Activated CD8-positive, alpha-beta memory T cell treated with anti-CD3 and anti-CD28 coated beads, Interleukin-2, amount 50 U/mL, for 4 hours (primary cell): ENCODE measurements at regions not wholly inside any gene's neighbourhood (a gene's known extent, or its start where the extent isn't known, plus 50 kb on each side); places are given as distances from the start of the nearest gene placed in this dataset.

Source experiments
- DNase-seq: peaks from one replicate; pipeline ENCODE4 v3.0.0-alpha.2; 2020

DNA sequence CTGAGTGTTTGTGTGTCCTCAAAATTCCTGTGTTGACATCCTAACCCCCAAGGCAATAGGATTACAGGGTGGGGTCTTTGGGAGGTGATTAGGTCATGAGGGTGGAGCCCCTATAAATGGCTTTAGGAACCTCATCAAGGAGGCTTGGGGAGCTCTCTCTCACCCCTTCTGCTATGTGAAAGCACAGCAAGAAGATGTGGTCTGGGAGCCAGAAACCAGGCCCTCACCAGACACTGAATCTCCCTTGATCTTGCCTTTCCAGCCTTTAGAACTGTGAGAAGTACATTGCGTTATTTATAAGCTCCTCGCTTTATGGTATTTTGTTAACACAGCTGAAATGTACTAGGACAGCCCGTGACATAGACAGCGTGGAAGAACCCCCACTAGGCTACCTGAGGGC lies 712.0 kb upstream of the SGCG start:
- DNase-seq, result no peak

DNA sequence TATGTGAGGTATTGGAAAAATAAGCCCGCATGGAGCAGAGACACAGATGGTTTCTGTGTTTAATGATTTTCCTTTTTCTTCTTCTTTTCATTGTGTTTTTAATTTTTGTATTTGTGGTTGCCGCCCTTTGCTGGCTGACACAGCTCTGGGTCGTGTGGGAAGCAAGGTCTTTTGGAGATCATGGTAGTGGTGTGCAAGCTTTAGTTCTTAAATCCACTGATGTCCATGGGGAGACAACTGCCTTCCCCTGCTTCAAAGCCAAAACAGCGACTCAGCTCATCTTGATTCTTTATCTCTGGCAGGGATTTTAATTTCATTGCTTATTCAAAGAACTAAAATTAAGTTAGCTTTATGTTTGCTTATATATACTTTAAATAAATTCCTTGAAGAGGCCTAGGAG lies 711.3 kb upstream of the SGCG start:
- no peak for DNase-seq

- DNase-seq, result no peak
Measured at GRCh38 chr13:22470075-22470474, 710.7 kb upstream of the SGCG start.

GRCh38 chr13:22482496-22483000 lies 698.2 kb upstream of the SGCG start:
- no peak for DNase-seq

GRCh38 chr13:22483276-22483675 lies 697.5 kb upstream of the SGCG start:
- DNase-seq, result no peak

GRCh38 chr13:22486490-22486889 lies 694.3 kb upstream of the SGCG start:
- DNase-seq, result no peak

DNA sequence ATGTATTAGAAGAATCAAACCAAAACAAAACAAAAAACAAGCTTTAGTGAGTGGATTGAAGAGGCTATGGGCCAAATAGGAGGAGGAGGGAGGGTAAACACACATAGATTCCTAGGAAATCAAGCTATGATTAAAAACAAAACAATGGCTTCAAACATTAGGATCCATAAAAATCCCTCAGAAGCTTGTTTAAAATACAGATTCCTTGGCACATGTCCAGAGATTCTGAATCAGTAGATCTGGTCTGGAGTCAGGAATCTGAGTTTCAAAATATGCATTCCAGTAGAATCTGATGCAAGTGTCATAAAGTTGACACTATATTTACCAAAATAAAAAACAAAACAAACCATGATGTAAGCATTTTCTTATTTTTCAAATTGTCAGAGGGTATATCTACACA lies 692.8 kb upstream of the SGCG start:
- no peak for DNase-seq

GRCh38 chr13:22489771-22490170 lies 691.0 kb upstream of the SGCG start:
- DNase-seq, result no peak

GRCh38 chr13:22495819-22496218 lies 685.0 kb upstream of the SGCG start:
- no peak for DNase-seq

DNA sequence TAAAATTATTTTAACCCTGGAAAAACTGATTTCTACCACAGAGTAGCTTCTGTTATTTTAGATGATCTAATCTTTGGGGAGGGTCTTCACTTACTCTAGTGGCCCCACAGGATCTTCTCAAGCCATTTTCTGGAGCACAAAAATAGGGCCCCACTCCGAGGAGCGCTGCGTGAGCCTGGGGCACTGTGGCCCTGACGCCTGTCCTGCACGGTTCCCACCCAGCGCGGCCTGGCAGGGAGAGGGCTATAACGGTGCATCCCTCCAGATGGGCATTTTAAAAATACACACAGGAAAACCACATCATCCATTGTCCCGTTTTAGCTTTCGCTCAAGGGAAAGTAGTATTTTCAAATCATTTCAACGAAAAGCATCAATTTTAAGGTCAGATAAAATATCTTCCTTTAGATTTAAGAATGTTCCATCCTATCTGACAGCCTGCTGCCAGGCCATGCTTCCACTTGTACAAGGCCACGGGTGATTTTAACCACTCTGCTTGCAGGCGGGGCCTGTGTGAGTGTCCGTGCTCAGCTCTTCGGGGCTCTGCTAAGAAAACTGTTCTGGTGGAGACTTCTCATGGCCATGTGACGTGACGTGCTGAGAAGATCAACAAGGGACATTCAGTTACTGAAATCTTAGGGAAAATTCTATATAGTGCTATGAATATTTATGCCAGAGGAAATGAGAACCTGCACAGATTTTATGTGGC lies 683.8 kb upstream of the SGCG start:
- no peak for DNase-seq

DNA sequence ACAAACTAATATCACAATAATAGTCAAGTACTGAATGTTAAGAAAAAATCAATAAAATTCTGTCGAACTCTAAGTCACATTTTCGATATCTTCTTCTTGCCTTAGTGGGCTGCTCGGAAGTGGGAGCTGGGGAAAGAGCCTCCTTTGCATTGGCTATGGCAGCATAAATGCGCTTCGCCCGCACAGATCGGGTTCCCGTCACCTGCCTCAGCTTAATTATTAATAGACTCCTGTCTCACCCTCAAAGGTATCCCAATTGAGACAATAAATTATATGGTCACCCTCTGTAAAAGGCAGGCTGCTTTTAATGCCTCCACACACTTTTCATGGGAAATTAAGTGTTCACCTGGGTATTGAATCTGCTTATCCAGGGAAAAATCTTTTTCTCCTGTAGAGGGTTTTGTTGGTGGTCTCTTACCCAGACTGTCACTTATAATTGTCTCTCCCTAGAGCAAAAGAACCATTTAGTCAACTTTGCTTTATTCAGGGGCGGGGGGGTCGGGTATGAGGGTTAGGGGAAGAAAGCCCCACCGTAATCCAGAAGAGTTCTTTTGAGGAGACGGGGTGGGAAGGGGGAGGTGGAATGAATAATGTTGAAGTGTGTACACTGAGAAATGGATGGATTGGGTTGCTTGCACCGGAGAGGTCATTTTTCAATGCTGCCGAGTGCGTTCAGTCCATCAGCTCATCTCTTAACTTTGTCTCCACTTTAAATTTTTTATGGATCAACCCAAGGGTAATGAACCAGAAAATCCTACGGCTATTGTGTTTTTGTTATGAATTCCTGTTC lies 682.6 kb upstream of the SGCG start:
- DNase-seq, result no peak

GRCh38 chr13:22499919-22500318 lies 680.9 kb upstream of the SGCG start:
- DNase-seq, result no peak

DNA sequence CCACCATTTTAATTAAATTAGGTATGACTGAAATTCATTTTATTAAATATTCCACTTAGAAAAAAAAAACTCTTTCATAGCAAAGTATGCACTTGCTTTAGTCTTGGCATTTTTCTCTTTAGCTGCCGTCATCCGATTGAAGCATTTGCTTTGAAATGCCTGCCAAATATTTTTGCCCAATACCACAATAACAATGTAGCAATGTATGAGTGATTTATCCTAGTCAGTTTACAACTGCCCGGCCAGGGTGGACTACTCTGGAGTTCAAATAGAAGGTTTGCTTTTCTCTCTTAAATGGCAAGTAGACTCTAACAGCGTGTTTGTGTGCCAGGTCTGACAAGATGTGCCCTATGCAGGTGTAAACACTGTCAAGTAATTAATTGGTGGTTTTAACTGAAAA lies 675.3 kb upstream of the SGCG start:
- DNase-seq, result no peak

DNA sequence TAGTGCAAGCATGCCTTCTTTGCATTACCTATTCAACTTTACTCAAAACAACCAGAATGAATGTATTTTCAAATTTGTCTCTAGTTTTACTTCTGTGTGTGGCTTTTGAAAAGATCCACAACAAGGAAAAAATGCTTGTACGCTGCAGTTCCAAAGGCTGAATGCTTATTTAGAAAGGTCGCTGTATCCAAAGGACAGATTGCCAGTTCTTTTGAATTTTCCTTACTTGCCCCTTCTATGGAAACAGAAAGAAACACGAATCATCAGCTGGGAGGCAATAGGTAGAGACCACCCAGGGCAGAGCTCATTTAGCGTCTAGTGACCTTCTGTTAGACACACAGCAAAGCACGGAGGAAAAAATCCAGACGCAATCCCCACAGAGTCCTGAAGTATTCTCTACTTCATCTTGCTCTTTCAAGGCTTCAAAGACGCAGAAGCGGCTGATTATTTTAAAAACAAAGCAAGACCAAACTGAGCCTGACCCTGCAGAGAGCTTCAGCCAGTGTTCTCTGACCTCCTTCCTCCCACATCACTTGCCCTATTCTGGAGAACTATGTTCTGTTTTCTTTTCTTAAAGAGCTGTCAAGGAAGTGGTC lies 674.6 kb upstream of the SGCG start:
- DNase-seq, result no peak

DNA sequence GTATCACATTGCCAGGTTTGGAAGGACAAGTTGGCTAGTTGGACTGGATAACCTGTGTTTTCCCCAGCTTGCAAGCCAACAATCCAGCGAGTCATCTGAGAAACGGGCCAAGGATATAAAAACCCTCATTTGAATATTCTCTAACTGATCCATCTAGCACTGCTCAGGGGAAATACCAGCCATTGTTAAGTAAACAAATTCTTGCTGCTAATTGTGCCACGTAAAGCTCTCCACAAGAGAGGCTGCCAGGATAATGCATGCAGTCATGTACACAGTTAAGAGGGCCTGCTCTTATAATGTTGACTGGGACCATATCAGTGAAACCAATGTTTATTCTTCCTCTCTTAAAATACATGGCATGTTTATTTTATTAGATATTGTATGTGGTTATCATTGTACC lies 663.2 kb upstream of the SGCG start:
- no peak for DNase-seq

GRCh38 chr13:22536851-22537250 lies 643.9 kb upstream of the SGCG start:
- DNase-seq, result no peak

DNA sequence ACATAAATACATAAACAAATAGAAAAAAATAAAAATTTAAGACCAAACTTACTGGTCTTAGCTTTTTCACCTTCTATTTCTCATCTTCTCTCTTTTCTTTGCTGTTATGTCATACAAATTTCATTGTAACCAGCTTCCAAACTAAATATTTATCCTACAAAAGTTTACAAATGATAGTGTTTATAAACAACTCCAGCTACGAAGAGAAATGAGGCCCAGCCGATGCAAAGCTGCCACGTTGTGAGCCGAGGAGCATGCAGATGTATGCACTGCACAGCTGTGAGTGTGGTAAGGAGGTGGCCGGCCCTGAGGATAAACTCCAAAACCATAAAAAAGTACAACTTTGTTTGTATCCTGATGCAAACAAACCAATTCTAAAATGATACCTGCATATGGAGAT lies 642.4 kb upstream of the SGCG start:
- no peak for DNase-seq

GRCh38 chr13:22549126-22549525 lies 631.7 kb upstream of the SGCG start:
- no peak for DNase-seq

GRCh38 chr13:22561581-22561980 lies 619.2 kb upstream of the SGCG start:
- no peak for DNase-seq

DNA sequence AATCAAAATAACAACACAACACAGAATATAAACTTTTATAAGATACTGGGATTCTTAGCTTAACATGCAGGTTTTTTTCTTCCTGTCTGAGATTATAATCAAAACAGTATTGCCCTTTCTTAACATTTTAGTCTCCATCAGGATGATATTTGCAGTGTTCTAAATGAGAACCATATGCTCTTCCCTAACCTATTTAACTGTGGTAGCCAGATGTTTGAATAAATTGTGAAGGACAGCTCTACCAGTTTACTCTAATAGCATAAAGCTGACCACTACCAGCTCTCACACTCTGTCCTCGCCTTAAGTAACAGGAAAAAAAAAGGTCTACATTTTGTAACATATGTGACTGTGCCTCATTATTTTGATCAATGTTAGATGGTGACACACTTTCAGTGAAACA lies 618.7 kb upstream of the SGCG start:
- DNase-seq, result no peak

GRCh38 chr13:22563272-22563671 lies 617.5 kb upstream of the SGCG start:
- no peak for DNase-seq

DNA sequence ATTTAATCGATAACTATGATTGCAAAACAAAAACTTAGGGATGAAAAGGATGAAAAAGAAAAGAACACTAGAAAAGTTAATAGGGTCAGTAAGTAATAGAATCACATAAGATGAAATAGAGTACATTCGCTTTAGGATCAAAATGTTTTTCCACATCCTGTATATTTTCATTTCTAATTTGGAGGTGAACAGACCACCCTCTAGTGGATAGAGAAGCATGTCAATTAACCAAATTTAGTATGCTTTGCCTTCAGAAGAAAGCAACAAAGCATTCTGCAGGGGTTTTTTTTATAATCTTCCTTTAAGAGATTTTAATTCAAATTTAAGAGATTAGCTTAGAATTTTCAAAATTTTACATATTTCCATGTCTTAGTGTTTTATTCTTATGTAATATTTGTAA lies 611.0 kb upstream of the SGCG start:
- no peak for DNase-seq

- no peak for DNase-seq
Measured at GRCh38 chr13:22589880-22590279, 590.9 kb upstream of the SGCG start.

DNA sequence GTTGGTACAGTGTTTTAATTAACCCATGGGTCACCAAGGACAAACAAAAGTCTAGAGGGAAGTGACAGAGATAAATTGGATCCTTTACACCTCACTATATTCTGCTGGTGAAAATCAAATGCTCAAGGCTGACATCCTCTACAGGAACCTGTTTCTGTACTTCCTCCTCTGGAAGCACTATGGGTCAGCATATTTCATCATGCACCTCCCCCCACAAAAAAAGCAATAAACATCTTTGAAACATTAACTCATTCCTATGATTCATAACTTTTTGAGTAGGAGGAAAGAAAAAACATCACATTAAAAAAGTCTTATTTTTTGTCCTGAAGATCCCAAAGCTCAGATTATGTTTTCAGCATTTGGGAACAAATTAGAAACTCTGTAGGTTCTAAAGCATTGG lies 588.3 kb upstream of the SGCG start:
- DNase-seq, result no peak
